GM21381 (cell line): ENCODE measurements at regions not wholly inside any gene's neighbourhood (a gene's known extent, or its start where the extent isn't known, plus 50 kb on each side); places are given as distances from the start of the nearest gene placed in this dataset.
A peak's percentile ranks its signal among the peaks of the same experiment; 100 is the strongest.
"Not testable (repeated sequence)": the region's sequence is repeated elsewhere in the genome, so short reads cannot be mapped to it uniquely, and the experiment has no call there.

ENCODE experiments used
- ATAC-seq: cut with Tn5 transposase; IDR thresholded peaks from one replicate; pipeline ENCODE4 v1.9.1; 2021; ENCODE audit warnings: mild to moderate bottlenecking, moderate library complexity; ENCODE audit not compliant: unreplicated experiment

DNA sequence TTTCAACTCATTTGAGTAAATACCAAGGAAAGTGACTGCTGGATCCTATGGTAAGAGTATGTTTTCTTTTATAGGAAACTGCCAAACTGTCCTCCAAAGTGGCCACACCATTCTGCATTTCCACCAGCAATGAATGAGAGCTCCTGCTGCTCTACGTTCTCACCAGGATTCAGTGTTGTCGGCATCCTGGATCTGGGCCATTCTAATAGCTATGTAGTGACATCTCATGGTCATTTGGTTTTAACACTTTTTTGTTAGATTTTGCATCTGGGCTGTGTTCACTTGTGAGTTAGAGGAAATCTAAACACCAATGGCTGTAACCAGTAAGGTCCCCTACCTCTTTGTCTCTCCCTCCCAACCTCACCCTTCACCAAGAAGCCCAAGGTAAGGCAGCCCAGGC lies 115.9 kb downstream of the ATPSCKMT start:
- no peak for ATAC-seq

DNA sequence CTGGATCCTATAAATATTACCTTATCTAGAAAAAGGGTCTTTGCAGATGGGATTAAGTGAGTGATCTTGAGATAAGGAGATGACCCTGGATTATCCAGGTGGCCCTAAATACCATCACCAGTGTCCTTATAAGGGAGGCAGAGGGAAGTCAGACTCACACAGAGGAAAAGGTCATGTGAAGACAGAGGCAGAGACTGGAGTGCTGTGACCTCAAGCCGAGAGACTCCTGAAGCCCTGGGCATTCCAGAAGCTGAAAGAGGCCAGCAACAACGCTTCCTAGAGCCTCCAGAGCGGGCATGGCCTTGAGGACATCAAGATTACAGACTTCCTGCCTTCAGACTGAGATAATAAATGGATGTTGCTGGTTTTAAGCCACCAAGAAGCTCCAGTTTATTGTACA lies 118.8 kb downstream of the ATPSCKMT start:
- ATAC-seq, result no peak

DNA sequence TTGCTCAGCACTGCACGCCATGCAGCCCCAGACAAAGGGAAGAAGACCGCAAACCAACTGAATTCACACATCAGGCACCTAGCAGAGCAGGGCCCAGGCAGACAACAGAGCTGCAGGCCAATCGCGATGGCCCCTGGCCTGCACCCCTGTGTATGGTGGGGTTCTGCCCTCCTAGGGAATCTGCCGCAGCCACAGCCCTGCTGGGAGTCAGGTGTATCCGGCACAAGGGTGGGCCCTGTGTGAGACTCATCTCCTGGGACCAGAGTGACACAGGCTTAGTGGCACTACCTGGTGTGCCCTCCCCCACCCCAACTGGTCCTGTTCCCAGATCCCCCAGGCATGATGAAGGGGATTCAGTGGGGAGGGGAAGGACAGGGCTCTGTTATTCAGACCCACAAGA lies 122.8 kb downstream of the ATPSCKMT start:
- no peak for ATAC-seq

DNA sequence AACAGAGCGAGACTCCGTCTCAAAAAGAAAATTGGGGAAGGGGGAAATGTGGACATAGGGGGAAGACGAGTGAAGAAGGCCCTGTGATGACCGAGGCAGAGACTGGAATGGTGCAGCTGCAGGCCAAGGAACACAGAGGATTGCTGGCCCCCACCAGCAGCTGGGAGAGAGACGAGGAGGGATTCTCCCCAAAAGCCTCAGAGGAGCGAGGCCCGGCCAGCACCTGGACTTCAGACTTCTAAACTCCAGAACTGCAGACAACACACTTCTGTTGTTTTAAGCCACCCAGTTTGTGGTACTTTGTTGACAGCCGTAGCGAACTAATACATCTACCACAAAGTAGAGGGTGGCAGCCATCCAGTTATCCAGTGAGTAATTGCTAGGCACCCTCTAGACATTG lies 124.6 kb downstream of the ATPSCKMT start:
- ATAC-seq, result no peak

DNA sequence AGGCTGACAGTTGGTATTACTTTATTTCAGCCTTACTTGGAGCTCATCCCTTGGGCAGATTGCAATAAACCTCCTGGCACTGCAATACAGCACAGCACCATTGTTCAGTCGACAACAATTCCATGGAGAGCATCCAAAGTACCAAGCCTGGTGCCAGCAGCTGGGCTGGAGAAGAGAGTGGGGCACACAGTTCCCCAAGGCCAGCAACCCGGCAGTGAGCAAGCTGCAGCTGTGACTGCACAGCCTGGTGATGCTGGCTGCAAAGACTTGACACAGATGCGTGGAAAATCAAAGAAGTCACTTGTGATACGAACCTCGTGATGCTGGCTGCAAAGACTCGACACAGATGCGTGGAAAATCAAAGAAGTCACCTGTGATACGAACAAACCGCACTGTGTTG lies 125.4 kb downstream of the ATPSCKMT start:
- no peak for ATAC-seq

DNA sequence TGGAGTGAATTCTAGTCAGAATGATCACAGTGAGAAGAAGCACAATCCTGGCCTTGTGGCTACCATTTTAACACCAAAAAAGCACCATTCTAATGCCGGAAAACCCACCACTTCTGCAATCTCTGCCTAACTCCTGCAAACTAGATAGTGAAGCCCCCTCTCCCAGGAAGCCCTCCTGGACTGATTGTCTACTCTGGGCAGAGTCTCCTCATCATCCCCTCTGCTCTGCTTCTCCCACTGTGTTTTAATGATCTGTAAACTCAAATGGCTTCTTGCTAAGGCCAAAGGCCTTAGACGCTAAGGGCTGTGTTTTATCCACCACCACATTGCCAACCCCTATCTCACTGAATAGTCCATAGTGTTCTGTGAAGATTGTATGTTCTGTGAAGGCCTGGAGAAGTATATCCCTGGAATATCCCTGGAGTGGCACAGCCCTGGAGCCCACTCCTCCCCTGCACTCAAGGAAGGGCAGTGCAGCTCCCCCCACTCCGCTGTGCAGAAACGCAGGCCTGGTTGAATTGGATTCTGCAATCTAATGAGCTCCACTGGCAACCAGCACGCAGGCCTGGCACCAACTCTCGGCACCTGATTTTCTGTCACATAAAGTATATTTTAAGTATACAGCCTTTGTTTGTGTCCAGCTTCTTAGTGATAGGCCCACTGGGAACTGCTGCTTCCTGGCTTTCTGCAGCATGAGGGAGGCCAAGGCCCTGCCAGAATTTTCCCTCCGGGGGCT lies 126.3 kb downstream of the ATPSCKMT start:
- ATAC-seq, result no peak

DNA sequence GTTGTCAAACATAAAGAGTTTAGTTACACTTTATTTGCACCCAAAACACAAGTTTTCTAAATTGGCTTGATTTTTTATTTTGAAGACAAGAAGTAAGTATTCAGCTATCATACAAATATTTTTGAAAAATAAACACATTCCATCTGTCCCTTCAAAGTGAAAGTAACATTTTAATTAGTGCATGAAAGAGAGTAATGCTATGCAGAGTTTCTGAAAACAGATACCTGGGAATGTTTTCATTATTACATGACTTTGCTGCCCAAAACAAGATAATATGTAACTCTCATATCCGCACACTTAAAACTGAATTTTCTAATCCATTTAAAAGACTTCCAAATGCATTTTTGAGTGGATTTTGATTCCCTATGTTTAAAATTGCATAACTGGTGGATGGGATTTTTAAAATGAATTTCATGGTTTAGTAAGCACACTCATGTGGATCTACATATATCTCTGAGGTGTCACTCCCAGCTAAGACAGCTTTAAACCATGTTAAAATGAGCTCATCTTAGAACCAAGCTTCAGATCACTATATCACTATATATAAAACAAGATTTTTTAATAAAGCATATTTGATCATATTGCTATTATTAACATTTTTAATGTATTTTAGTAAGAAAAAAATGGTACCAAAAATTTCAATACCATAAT lies 127.5 kb downstream of the ATPSCKMT start:
- ATAC-seq, result no peak

DNA sequence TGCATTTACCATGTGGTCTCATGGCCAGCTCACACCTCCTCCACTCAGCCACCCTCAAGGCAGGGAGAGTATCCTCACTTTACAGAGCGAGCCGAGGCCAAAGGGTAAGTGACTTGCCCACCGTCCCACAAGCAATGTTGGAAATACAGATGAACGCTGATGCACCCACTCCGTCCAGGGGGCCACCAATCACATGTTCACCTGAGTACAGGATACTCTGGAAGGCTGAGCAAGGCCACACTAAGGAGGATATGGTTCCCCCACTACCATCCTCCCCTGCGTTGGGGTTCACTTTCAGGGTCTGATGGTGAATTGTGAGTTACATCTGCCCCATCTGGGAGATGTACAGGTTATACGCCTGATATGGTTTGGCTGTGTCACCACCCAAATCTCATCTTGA lies 128.8 kb downstream of the ATPSCKMT start:
- ATAC-seq, result no peak

DNA sequence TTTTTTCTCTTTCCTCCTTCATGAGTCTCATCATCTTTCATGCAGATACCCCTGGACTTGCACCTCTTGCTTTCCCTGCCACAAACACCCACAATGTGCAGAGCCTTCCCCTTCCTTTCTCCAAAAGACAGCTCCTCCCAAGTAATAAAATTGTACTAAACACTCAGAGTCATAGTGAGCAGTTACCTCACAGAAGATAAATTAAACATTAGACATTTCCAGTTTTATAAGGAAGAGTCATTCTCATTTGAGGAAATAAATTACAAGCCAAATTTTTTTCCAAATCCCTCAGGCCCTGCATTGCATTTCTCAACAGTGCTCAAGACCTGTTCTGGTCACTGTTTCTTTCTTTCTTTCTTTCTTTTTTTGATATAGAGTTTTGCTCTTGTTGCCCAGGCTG lies 131.5 kb downstream of the ATPSCKMT start:
- no peak for ATAC-seq

DNA sequence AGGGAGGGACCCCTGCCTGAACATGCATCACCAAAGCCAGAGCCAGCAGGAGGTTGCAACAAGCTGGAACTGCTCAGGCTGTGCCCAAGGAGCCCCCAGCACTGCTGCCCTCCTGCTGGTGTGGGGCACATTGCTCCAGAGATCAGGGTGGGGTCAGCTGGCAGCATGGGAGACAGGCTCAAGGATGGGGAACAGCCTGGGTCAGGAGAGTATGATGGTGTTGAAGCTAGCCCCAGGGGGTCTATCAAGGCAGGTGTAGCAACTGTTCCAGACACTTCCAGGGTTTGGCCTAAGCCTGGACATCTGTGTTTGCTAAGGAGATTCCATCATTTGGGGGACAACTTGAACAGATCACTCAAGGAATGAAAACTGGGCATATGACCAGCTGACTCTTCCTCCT lies 133.1 kb downstream of the ATPSCKMT start:
- ATAC-seq, result no peak

DNA sequence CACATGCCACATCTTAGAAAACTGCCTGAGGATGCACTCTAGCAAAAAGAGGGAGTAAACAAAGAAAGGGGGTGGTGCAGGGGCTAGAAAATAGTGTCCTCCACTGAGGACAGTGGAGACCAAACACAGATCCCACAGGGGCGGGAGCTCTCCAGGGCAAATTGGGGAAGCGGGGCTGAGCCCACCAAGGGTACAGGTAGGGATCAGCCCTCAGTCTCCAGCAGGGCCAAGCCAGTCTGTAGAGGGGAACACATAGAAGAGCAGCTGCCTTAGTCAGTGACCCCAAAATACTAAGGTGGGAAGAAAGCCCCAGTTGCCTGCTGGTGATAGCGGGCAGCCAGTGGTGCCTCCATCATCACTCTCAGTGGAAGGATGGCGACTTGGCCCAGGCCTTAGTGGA lies 134.0 kb downstream of the ATPSCKMT start:
- ATAC-seq, result no peak

DNA sequence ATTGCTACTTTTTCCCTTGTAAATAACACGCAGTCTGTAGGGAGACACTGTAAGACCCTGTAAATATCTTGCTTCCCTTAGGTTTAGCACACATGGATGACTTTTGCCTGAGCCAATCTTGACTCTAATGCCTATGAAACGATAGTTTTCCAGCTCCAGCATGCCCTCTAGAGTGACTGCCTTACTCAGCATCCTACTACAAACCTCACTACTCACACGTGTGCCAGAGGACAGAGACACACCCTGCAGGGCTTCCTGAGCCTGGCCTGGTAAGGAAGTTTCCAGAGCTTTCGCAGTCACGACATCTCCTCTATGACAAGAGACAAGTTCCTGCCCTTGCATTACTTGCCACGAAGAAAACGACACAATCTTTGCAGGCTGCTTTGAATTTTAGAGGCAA lies 138.1 kb downstream of the ATPSCKMT start:
- peak; percentile 69 for ATAC-seq

DNA sequence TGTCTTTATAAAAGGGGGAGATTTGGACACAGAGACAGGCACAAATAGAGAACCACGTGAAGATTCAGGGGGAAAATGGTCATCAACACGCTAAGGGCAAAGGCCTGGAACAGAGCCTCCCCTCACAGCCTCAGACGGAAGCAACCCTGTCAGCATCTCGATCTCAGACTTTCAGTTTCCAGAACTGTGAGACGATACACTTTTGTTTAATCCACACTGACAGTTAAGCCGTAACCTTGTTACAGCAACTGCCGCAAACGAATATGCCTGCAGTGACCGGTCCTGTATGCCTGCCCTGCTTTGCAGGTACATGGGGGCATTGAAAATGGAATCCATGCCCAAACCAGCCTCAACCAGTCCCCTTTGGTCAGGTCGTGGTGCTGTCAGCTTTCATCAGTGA lies 139.5 kb downstream of the ATPSCKMT start:
- no peak for ATAC-seq

DNA sequence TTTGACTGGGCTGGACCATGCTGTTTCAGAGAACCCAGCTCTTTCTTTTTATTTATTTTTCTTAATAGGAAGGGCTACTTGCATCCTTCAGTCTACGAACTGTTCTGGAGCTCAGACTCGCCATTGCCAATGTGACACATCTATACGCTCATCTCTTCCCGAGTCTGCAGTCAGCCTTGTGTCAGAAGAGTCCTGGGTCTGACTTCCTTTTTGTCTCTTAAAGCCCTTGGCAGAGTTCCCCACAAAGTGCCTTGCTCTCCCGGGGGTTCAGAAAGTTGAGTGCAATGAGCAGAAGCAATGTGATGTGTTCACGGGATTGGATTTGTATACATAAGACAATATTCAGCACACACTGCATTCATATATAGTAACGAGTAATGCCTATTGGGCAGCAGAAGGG lies 140.4 kb downstream of the ATPSCKMT start:
- no peak for ATAC-seq

DNA sequence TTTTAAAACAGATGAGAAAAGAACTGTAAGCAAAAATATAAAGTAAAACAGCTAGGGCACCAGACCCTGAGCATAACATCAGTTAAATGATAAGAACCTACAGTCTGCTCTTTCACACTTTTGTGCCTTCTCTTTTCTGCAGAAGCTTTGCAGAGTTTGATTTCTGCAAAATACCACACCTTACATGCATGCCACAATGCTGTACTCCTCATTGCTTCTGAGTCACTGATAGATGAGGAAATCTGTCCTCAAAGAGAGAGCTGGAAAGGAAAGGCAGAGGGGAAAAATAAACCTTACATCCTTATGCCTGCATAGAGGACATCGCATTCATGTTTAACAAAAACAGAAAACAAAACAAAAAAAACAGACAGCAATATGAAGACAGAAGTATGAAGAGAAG lies 142.9 kb downstream of the ATPSCKMT start:
- no peak for ATAC-seq

DNA sequence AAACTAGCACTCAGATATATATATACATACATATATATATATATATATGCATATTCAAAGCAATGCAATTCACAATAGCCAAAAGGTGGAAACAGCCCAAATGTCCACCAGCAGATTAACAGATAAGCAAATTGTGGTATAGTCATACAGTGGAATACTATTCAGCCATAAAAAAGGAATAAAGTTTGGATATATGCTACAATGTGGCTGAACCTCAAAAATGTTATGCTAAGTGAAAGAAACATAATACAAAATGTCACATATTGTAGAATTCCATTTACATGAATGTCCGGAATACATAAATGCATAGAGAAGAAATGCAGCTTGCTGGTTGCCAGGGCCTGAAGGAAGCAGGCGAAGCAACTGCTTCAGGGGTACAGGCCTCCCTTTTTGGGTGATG lies 143.4 kb downstream of the ATPSCKMT start:
- ATAC-seq, result no peak

DNA sequence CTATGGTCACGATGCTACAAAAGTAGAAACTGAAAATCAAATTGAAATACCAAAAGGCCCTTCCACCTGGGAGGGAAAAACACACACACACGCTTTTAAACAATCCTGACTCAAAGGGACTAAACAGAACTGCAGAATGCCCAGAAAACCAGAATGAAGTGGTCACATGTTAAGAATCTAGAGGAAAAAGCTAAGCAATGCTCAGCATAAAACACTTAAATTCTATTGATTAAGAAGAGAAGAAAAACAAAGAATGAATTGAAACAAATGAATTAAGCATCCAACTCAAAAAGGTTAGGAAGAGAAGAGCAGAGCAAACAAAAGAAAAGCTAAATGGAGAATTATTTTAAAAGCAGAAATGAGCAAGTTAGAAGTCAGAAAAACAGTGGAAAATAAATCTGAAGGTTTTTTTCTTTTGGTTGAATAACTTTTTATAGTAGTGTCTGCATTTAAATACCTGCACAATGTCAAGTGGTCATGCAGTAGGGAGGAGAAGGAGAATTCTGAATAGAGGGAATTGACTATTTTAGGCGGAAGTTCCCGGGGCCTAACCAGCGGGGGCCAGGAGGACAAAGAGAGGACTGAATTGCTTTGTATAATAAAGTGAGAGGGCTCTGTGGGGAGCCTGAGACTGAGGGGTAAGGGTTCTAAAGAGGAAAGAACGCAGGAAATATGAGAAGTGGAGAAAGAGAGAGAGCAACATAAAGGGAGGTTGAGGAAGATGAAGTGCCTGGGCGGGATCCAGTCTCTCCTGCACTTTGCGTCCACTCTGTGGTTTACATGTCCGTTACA lies 146.8 kb downstream of the ATPSCKMT start:
- no peak for ATAC-seq

DNA sequence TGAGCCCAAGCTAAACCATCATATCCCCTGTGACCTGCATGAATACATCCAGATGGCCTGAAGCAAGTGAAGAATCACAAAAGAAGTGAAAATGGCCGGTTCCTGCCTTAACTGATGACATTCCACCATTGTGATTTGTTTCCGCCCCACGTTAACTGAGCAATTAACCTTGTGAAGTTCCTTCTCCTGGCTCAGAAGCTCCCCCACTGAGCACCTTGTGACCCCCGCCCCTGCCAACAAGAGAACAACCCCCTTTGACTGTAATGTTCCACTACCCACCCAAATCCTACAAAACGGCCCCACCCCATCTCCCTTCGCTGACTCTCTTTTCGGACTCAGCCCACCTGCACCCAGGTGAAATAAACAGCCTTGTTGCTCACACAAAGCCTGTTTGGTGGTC lies 147.5 kb downstream of the ATPSCKMT start:
- ATAC-seq, result not testable (repeated sequence)

DNA sequence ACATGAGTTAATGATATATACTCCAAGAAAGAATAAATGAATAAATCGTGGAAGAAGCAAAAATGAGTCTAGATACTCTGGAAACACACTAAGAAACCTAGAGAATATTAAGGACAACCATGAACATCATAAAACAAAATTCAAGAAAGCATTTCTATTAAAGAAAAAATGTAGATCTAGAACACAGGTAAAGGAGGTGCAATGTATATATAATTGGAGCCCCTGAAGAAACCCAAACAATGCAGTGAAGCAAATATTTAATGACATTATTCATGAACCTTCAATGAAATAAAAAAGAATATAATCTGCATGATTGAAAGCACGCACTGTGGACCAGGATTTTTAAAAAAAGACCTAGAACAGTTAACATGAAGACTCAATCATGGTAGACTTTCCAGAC lies 150.1 kb downstream of the ATPSCKMT start:
- ATAC-seq, result no peak

DNA sequence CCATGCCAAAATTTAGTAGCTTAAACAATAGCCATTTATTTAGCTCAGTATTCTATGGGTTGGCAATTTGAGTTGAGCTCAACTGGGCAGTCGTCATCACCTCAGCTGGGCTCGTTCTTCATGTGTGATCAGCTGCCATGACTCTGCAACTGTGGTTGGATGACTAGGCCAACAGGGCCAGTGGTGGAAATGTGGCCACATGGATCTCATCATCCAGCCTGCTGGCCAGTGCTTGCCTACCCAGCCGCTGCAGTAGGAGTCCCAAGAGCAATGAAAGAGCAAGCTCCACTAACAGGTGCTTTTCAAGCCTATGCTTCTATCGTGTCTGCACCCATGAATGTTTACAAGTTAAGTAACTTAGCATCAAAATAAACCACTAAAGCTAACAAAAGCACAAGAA lies 158.0 kb downstream of the ATPSCKMT start:
- ATAC-seq, result no peak

DNA sequence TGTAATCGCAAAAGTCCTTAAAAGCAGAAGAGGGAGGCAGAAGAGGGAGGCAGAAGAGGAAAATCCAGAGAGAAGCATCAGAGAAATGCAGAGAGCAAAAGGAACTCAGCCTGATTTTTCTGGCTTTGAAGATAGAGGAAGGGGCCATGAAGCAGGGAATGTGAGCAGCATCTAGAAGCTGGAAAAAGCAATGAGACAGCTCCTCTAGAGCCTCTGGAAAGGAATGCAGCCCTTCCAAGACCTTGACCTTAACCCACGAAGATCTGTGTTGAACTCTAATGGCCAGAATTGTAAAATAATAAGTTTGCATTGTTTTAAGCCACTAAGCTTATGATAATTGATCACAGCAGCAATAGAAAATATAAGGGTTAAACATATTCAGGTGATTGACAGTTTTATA lies 159.6 kb downstream of the ATPSCKMT start:
- no peak for ATAC-seq

DNA sequence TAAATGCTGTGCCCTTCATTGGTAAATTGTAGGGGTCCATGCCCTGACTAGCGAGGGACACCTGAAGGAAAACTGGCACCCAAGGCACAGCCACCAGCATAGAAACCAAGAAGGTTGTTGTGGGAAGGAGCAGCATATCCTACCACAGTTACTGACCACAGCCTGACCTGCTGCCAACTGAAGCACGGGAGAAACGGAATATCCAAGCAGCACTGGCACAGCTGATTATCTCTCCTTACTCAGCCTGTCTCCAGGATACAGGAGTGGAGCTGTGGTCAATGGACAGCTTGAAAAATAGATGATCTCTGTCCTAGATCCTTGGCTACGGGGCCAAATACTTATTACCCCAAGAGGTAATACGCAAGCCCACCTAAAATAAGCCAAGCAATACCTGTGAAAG lies 164.5 kb downstream of the ATPSCKMT start:
- ATAC-seq, result no peak
